Esophagus mucosa (tissue), 1 donor: ENCODE measurements at regions not wholly inside any gene's neighbourhood (a gene's known extent, or its start where the extent isn't known, plus 50 kb on each side); places are given as distances from the start of the nearest gene placed in this dataset.

Experiments
- ATAC-seq: fragments of 200-7000 bp; cut with Tn5 transposase; one replicate; pipeline ENCODE4 v1.9.1; 2020
- donor health status: DM: yes; HTN: yes; CAD: no.

DNA sequence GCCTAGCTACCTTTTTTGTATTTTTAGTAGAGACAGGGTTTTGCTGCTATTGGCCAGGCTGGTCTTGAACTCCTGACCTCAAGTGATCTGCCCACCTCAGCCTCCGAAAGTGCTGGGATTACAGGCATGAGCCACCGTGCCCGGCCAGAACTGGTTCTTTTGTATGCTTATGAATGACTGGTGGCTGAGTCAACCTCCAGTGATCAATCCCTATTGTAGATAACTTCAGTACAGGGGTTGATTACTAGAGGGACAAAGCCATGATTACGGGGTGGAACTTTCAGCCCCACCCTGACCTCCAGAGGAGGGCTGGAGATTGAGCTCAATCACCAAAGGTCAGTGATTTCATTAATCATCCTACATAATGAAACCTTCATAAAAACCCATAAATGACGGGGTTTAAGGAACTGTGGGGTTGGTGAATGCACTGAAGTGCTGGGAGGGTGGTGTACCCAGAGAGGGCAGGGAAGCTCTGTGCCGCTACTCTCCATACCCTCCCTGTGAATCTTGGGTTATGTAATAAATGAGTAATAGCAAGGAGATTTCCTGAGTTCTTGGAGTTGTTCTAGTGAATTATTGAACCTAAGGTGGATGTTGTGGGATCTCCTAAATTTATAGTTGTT is 281.8 kb upstream of the CXCR4 start:
- ATAC-seq = peak; percentile 95

DNA sequence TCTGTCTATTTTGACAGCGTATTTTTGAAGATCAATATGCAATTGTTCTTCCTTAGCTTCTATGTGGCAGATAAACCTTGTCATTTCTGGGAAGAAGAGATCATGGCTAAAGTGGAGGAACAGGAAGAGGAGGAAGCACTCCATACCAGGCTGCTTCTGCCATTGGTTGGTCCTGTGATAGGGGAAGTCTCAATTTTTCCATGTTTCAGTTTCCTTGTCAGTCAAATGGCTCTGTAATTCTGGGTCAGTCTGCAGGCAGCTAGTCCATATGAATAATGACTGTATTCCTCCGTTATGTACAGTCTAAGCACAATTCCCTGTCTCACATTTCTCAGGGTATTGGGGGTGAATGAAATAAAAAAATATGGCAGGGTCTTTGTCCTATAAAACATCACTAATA is 277.6 kb upstream of the CXCR4 start:
- no peak for ATAC-seq

DNA sequence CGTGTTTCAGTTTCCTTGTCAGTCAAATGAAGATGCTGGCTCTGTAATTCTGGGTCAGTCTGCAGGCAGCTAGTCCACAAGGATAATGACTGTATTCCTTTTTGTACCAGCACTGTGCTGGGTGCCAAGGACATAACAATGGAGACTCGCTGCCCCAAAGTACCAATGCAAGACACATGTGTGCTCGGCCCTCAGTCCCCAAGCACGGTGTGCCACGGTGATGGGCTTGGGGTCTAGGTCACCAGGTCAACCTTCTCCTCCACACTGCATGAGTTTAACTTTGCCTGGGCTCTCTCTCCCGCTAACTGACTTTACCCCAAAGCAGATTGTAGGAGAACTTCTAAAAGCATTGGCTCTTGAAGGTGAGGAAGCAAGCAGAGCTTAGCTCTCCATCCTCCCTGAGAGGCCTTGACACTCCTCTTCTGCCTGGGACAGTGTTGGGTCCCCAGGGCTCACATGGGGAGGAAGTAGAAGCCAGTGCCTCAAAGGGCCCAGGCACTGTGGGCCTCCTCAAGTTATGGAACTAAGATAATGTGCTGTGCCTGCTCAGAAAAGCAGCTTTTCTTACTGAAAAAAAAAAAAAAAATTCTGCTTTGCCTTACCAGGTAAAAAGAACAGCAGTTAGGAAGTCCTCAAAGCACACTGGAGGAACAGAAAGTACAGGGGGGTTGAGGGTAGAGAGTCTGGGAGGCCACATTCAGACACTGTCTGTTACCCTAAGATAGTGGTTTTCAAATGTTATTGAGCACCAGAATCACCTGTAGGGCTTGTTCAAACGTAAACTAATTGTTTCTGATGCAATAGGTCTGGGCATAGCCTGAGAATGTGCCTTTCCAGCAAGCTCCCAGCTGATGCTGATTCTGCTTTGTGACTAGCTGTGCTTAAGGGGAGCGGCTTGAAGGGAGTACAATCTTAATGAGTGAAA is 276.4 kb upstream of the CXCR4 start:
- ATAC-seq = peak; percentile 62

DNA sequence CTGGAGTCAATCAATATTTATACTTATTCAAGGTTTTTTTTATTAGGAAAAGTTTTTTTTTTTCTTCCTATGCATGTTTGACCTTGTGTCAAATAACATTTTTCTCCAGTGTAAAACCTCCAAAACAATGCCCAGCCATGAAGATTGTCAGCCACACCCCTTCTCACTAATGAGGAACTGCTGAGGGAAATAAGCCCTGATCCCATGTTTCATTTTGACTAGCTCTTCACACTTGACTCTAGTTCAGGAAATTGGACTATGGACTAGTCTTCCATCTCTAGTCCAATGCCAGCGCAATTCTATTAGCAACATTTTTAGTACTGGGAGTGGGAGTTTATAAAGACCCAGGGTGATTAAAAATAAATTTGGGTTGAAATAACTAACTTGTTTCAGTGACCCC is 275.6 kb upstream of the CXCR4 start:
- peak; percentile 29 for ATAC-seq

DNA sequence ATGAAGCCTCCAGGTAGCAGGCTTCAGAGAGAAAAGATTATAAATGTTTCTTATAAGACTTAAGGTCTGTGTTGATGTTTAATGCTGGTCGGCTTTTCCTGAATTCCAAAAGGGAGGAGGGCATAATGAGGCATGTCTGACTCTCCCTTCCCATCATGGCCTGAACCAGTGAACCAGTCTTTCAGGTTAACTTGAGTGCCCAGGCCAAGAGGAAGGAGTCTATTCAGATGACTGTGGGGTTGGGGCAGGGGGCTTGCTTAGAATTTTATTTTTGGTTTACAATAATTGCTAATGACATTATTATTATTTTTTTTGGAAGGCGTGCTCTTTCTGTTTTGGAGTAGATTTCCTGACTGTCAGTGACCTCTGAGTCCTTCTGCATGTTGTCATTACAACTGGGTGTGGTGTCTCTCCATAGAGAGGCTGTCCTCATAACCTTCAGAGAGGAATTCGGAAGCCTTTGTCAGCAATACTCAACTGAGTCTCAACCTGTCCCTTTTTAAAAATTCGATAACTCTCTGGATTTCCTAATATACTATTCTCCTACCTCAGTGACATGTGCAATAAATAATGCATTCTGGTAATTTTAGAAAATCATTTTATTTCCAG is 275.1 kb upstream of the CXCR4 start:
- peak; percentile 72 for ATAC-seq

DNA sequence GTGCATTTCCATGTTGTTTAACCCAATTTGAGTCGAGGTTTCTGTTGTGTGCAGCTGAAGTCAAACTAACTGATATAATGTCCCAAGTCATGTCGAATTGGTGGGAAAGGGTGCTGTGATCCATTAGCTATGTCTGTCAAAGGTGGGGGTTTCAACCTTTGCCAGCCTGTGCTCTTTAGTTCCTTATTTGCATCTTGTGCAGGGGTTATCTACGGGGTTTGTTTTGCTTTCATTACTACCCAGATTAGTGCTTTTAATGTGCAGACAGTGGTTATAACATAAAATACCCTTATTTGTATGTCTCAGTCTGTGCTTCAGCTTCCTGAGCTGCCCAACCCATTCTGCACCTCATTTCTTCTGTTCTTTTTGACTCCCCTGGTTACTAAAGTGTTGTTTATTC is 271.9 kb upstream of the CXCR4 start:
- no peak for ATAC-seq

DNA sequence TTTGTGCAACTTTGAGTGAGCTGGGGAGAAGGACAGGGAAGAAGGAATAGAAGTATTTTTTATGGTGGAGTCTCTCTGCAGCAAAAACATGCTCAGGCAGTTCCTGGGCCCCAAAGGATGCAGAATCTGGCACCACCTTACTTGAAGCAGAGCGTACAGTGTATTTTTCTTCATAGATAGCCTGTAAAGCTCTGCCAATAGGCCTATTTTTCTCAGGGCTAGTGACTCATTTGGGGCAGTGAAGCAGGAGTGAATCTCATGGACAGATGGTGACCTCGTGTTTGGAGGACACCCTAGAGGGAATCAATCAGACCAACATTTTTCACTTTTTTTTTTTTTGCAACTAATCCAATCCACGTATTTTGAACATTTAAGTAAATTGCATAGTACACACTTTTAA is 268.1 kb upstream of the CXCR4 start:
- ATAC-seq = no peak

DNA sequence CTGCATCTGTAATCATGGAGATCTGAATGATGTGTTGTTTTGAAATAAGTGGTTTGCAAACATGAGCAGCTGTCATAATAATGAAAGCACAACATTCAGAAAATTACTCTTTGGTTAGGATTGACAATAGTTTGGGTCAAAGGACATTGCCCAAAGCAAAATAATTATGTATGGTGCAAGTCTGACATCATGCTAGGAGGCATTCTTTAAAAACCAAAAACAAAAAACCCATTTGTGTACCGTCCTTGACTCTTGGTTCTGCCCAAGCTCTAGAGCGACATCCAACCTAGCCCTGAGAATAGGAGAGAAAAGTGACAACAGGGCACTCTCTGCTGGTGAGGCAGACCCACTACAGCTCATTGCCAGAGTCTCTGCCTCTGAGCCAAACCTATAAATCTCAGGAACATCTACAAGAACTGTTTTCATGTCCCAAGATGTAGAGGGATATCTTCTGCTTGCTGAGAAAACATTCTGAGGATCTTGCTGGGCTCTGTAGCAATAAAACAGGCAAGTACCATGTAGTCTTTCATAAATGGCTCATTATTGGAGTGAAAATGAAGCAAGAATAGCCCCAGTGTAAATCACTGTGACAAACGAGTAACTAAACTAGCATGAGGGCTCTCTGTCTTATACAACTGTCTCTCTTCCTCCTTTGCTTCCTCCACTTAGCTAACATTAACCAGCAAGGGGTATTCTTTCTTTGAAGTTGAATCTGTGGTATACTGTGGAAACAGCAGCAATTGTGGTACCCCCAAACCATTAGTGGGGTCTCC is 266.8 kb upstream of the CXCR4 start:
- peak; percentile 75 for ATAC-seq

DNA sequence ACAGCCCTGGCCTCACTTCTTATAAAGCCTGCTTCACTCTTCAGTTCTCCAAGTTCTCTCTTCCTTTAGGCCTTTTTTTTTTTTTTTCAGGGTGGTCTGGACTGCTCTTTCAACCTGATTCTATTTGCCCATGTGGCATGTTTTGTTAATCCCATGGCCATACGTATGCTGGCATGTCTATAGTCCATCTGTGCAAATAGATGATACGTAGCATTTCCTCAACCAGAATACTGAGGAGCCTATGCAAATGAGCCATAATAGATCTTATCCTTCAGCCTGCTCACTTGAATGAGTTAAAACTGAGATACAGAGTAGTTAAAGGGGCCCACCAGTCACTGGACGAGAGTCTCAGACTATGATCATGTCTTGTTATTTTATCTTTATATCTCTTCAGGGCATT is 265.2 kb upstream of the CXCR4 start:
- ATAC-seq = no peak

DNA sequence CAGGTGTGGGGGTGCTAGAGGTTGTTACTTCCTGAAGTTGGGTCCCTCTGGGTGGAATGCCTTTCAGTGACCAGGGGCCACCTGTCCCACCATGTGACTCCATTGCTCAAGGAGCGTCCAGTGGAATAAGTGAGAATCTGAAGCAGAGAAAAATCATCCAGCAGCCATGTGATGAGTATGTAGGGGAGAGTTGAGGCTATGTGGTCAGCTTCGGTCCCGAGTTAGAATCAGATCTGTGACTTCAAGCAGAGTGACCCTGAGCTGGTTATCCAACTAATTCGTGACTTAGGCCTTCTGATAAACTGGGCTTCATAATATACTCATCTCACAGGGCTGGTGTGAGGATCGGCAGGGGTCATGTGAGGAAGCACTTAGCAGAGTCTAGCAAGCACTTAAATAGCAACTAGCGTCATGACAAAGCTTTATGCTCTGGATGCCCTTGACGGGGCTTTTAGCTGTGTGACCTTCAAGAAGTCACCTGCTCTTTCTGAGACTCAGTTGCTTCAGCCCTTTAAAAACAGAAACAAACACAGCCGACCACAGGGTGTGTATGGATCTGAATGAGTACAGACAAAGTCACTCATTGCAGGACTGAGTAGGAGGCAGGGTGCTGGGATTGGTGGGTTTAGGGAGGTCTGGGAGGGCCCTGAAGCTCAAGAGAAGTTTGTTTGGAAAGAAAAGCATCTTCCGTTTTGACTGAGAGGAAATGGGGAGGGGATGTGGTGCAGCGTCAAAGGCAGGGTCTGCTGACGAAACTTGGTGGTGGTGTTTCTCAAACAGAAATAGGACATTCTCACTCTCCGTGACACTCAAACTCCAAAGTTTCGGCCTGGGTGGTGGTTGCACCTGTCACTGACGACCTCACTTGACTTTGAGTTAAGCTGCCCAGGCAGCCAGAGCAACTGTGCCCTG is 264.0 kb upstream of the CXCR4 start:
- ATAC-seq = no peak

DNA sequence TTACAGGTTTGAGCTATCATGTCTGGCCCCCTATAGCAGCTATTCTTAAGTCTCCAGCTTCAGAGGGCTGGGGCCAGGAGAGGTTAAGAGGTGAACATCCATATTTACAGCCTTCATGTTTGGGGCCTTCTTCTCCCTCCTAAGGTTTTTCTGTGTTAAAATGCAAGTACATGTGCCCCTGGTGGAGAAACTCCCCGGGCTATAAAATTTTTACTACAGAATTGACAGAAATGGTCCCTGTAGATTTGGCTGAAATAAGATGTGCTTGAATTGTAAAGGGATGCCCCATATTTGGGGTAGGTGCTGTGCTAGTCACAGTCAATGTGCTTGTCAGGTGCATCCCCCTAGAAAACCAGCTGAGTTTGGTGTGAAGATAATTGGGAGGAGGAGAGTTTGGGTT is 263.3 kb upstream of the CXCR4 start:
- no peak for ATAC-seq

DNA sequence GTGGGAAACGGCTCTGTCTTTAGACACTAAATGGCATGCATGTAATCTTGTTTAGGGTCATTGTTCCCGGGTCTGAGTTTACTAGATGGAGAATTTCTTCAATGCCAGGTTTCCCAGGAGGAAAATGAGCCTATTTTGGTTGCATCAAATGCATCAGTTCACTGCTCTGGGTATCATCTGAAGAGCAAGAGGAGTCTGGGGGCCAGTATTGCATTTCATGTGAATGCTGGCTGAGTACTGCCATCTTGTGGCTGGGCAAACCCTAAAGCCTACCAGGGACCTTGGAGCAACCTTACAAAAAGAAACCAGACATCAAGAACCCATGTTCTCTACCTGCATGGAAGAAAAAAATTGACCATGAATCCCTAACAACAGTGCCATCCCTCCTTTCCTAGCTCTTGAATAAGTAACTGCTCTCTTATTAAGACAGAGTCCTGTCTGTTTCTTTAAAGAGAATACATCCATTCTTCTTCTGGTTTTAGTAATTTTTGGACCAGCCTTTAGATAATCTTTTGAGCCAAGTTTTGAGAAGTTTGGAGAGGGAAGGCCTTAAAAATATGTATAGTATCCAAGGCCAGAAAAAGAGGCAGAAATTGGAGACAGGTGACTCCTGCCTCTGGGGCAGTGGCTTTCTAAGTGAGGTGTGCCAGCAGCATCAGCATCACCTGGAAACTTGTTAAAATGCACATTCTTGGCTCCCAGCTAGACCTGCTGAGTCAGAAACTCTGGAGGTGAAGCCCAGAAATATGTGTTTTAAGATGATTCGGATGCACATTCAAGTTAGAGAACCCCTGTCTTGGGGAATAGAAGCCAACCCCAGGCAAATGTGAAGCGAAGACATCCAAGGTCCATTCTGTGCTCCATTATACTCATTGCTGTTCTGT is 261.0 kb upstream of the CXCR4 start:
- peak; percentile 67 for ATAC-seq

DNA sequence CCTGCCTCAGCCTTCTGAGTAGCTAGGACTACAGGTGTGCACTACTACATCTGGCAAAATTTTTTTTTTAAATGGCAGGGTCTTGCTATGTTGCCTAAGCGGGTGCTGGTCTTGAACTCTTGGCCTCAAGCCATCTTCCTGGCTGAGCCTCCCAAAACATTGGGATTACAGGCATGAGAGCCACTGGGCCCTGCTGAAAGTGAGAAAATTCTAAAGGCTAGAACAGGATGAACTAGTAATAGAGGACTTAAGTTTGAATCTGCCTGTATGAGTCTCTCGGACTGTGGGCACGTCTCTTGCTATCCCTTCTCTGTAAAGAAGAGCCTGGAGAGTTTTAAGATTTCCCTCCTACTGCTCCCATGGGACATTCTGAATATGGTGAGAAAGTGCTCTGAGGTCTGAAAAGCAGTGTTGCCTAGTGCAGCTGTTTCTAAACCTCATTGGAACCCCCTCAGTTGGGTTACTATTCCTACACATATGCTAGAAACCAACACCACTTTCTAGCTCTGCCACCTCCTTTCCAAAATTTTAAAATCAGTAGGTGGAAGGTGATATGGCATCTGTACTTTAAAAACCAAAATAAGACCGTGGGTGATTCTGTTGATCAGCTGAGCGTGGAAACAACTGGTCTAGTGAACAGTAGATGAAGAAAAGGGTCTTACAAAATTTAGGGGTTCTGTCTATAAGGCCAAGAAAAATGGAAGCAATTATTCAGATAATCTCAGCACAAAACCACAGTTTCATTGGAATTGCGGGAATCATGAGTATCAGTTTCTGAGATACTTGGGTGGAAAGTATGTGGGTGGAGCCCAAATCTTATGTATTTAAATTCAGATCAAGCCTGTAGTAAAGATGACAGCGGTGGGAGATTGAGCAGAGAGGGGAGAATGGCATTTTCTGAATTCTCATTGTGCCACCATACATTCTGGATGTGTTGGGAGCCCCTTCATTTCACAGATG is 259.8 kb upstream of the CXCR4 start:
- ATAC-seq = no peak

DNA sequence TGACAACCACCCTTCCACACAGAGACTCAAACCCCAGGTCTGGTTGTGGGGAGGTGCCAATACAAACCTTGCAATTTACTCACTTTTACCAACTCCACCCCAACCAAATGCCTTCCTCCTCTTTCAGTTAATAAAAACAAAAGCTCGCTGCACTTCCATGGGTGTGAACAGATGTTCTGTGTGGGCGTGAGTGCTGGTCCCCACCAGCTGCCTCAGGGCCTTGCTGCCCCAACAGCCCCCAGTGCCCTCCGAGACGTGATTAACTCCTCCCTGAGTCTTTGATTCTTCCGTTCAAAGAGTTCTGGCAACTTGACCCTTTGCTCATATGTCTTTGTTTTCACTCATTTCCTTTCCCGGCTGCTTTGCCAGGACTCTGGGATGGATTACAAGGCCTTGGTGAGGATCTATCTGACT is 258.9 kb upstream of the CXCR4 start:
- no peak for ATAC-seq

DNA sequence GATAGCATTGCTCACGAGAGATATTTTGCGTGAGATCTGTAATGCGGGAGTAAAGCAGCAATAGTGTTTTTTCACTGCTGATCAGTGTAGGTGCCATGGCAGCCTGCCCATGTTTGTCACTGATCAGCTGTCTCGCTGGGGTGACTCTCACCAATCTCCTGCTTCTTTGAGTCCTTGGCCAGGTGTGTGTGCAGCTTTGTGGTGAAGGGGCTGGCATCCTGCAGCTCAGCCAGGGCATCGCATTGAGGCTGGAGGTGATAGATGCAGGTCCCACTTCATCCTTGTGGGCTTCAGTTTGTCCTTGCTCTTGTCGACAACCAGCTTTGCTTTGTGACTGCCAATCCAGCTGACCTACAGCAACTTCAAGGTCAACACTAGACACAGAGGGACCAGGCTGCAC is 258.3 kb upstream of the CXCR4 start:
- ATAC-seq = no peak

DNA sequence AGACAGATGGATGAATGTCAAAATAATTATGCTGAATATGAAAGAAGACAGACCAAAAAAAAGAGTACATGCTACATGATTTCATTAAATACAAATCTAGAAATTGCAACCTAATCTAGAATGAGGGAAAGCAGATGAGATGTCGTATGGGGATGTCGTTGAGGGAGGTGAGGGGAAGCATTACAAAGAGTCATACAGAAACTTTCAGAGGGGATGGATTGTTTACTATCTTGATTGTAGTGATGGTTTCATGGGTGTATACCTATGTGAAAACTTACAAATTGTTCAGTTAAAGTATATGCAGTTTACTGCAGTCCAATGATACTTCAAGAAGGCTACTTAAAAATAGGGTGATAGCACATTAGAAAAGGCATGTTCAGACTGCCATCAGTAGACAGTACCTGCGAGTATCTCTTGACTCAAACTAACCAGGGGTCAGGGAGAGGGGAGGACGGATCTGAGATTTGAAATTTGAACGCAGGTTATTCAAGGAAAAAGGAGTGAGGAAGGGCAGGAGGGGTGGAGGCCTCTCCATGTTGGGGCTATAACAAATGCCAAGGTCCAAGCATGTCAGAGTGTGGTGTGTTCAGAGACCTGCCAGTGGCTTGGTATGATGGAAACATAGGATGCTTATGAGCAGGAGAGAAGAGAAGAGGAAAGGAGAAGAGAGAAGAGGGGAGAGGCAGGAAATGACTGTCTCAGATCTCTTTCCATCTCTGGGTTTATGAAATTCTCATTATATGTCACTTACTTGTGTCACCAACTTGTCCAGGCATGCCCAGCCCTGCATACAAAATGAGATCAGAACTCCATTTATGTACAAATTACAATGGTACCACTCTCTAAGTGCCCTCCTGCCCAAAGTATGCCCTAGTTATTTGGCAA is 257.3 kb upstream of the CXCR4 start:
- no peak for ATAC-seq

DNA sequence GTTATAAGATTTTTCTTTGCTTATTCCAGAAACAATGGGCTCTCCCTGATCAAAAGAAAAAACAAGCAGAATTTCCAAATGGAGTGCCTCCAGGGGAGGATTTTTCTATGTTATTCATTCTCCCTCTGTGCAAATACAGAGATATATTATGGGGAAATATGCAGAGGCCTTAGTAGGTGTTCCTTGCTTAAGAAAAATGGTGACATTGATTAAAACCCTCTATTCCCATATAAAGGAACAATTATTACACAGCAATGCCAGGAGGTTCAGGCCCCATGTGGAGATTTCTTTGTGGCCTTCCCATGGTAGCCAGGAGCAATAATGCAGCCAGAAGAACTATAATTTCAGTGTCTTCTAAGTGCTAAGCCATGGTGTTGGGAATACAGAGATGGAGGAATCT is 255.9 kb upstream of the CXCR4 start:
- ATAC-seq = no peak

DNA sequence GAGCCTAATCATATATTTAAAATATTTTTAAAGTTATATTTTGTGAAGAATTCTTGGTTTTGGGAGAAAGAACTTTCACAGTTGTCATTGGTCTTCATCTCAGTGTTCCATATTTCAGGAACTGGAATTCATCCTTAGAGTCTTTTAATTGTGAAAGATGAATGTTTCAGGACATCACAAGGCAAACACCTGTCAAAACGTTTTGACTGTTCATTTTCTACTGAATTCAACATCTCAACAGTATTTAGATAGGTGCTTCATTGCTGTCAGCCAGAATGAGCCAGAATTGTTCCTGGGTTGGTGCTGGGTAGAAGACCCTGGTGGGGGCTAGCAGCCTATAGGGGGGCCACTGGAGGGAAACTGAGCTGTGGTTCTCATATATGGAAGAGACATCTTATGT is 255.1 kb upstream of the CXCR4 start:
- no peak for ATAC-seq

DNA sequence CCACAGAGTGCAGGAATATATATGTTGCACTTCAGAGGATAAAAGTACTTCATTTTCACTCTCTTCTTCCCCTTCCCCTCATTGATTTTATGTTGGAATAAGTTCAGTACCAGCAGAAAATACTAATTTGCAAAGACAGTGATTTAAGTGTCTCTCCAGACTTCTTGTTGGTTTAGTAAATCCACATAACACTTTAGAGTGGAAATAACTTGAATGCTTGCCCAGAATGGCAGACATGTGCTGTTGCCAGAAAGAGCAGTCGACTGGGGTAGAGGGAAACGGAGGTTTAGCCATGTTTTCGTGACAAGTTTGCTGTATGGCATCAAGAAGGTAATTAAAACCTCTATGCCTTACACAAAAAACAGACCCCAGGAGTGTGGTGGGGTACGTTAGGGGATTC is 246.0 kb upstream of the CXCR4 start:
- ATAC-seq = no peak
